ENCODE measurements at regions not wholly inside any gene's neighbourhood (a gene's known extent, or its start where the extent isn't known, plus 50 kb on each side); places are given as distances from the start of the nearest gene placed in this dataset.
"Not testable (repeated sequence)": the region's sequence is repeated elsewhere in the genome, so short reads cannot be mapped to it uniquely, and the experiment has no call there.

GRCh38 chrX:115427861-115428410, 133.0 kb upstream of the PLS3 start (continued):
- no peak for TF ChIP-seq ZBTB40 (IDR thresholded peaks at IDR 0.05; ENCODE audit: borderline replicate concordance)

- H3K79me2 ChIP-seq (ENCODE audit: control insufficient read depth, insufficient read depth, low read length); DNase-seq (ENCODE audit: low read depth, low spot score); H3K36me3 ChIP-seq (ENCODE audit: control insufficient read depth in 2 of 2, insufficient read depth in 2 of 2, low read length in 1 of 2); H3K4me1 ChIP-seq (ENCODE audit: control insufficient read depth, insufficient read depth, low read length); H3K9ac ChIP-seq (ENCODE audit: control insufficient read depth, insufficient read depth, low read length); H3K27ac ChIP-seq (ENCODE audit: control insufficient read depth, insufficient read depth); H3K9me3 ChIP-seq (replicated peaks; ENCODE audit: control insufficient read depth, insufficient read depth, low read length); RAD21 ChIA-PET (ENCODE audit: unreplicated experiment); CTCF ChIA-PET; H2AFZ ChIP-seq (ENCODE audit: control insufficient read depth, low read depth, low read length); SMC1A ChIA-PET (ENCODE audit: uncharacterized antibody, unreplicated experiment); H3K4me2 ChIP-seq (ENCODE audit: control insufficient read depth, insufficient read depth); ATAC-seq; H3K27me3 ChIP-seq (replicated peaks in 1 of 2; ENCODE audit: control insufficient read depth in 2 of 2, insufficient read depth in 2 of 2, low read length in 1 of 2); POLR2A ChIA-PET; intact Hi-C loops (cut with micrococcal nuclease; ENCODE audit: unreplicated experiment); H3K4me3 ChIP-seq; H4K20me1 ChIP-seq (ENCODE audit: control insufficient read depth, insufficient read depth); FAIRE-seq; in situ Hi-C loops (cut with MboI); BruUV-seq (replicated peaks): not testable (repeated sequence)
- 69% methylated on average over 5 of the region's 7 CpGs for WGBS (ENCODE audit: insufficient coverage, insufficient replicate concordance, low lambda C conversion rate, missing lambda C conversion rate)
Measured at GRCh38 chrX:115434834-115435233, 126.1 kb upstream of the PLS3 start.
